ENCODE measurements at regions not wholly inside any gene's neighbourhood (a gene's known extent, or its start where the extent isn't known, plus 50 kb on each side); places are given as distances from the start of the nearest gene placed in this dataset.

DNA sequence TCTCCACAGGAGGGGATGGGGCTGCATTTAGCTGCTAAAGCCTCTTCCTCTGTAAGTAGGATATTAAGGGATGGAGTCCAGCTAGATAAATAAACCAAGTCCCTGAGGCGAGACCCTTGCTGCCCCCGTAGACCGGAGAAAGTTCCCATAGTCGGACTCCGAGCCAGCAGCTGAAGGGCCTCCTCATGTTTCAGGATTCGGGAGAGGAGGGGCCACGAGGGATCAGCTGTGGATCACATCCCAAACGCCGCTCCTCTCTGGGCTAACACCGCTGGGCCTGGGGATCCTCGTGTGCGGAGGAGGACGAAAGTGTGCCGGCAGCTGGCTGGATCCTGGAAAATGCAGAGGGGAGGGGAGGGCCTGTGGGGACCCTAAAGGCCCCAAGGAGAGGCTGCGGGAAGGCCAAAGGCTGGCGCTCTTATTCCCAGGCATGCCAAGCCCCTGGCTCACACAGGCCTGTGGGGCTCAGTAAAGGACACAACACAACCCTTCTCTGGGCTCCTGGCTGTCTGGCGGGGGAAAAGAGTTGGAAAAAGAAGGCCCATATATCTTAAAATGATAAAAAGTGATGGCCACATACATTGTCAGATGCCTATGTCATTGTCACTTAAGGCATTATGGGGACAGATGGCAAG lies 82.5 kb upstream of the TMEM72 start:
- no peak for DNase-seq

DNA sequence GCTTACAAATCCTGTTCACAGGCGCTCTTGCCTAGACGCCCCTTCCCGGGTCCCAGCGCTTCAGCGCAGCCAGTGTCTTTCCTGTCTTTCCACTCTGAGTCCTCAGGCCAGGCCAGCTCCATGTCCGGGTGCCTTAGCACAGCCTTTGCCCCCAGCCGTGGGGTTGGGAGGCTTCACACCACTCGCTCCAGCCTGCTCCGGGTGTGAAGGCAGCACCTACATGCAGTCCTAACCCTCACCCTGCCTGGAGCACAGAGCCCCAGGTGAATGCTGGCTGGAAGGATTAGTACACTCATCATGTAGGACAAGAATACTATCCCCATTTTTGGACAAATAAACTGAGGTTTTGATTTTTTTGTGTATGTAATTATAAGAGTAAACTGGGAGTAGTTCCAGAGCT lies 81.7 kb upstream of the TMEM72 start:
- DNase-seq: no peak

DNA sequence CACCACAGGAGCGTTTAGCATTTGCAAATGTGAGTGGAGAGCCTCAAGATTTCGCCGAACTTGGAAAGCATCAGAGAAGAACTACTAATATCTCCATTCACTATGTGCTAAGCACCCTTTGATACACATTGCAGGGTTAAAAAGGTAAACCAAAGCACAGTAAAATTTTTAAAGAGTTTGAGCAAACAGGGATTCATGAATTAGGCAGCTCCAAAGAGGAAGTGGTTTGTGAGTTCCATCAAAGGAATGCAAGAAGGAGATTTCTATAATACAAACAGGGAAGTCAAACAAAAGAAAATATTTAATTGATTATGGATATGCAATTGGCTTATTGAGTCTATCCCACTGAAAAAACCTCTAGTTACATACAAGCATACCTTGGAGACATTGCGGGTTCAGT lies 81.1 kb upstream of the TMEM72 start:
- DNase-seq: no peak

DNA sequence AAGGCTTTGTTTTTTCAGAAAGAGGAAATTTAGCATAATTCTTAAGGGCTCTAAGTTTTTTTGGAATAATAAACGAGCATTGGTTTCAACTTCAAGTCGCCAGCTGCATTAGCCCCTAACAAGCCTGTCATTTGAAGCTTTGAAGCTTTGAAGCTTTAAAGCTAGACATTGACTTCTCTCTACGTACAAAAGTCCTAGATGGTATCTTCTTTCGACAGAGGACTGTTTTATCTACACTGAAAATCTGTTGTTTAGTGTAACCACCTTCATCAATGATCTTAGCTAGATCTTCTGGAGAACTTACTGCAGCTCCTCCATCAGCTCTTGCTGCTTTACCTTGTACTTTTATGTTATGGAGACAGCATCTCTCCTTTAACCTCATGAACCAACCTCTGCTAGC lies 79.6 kb upstream of the TMEM72 start:
- DNase-seq: no peak

DNA sequence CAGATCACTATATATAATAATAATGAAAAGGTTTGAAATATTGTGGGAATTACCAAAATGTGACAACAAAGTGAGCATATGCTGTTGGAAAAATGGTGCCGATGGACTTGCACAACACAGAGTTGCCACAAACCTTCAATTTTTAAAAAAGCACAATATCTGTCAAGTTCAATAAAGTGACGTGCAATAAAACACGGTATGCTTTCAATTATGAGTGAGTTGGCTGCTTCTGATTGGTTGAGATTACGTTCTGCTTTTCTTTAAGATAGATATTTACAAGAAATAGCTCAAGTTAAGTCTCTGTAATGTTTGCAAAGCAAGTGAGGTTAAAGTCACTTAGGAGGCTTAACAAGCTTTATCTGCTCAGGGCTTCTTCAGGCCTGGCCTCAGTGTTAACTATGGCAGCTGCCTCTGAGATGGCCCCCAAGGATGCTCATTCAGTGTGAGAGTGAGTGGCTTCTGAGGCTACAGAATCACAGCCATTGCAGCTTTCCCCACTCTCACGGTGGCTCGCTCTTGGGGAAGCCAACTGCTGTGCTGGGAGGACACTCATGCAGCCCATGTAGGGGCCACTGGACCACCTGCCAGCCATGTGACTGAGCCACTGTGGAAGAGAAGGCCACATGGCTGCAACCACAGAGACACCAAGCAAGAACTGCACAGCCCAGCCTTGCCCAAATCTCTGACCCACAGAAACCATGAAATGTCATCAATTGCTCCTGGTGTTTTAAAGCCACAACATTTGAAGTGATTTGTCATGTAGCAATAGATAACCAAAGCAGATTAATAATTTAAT lies 78.3 kb upstream of the TMEM72 start:
- DNase-seq: no peak

DNA sequence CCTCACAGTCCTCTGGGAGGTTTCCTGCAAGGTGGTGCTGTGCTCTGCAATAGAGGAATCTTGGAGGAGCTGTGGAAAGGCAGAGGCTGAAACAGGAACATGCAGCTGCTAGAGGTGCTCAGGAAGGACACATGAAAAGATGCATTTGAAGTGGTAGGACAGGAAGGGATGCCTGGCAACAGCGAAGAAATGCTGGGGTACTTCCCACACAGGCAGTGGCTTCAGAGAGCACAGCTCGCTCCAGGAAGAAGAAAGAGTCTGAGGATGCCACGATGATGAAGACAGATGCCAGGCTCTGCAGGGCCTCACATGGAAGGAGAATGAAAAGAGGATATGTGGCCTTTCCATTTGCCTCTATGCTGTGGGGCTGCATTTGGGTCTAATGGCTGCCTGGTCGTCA lies 77.0 kb upstream of the TMEM72 start:
- DNase-seq: no peak

DNA sequence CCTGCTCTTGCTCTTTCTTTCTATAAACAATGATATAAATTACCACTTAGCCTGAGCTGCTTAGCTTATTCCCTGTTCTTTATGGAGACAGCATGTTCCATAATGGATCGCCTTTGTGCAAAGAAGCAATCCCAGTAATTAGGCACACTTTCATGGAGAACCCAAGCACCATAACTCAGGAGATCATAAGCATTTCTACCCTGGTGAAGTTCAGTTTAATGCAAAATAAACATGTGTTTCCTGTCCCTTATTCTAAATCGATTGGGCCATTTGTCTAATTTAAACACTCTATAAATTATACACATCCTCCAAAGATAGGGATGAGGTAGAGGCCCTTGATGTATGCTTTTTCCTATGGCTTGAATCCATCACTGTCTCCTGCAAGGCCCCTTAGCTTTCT lies 75.8 kb upstream of the TMEM72 start:
- no peak for DNase-seq

DNA sequence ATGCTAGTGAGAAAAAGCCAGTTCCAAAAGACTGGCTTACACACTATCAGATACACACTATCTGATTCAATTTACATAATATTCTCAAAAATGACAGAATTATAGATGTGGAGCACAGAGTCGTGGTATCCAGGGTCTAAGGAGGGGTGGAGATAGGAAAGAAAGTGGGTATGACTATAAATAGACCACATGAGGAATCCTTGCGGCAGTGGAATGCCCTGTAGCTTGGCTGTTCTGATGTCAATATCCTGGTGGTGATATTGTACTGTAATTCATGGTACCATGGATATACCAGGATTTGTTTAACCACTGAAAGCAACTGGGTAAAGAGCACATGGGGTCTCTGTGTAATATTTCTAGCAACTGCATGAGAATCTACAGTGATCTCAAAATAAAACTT lies 67.7 kb upstream of the TMEM72 start:
- no peak for DNase-seq

DNA sequence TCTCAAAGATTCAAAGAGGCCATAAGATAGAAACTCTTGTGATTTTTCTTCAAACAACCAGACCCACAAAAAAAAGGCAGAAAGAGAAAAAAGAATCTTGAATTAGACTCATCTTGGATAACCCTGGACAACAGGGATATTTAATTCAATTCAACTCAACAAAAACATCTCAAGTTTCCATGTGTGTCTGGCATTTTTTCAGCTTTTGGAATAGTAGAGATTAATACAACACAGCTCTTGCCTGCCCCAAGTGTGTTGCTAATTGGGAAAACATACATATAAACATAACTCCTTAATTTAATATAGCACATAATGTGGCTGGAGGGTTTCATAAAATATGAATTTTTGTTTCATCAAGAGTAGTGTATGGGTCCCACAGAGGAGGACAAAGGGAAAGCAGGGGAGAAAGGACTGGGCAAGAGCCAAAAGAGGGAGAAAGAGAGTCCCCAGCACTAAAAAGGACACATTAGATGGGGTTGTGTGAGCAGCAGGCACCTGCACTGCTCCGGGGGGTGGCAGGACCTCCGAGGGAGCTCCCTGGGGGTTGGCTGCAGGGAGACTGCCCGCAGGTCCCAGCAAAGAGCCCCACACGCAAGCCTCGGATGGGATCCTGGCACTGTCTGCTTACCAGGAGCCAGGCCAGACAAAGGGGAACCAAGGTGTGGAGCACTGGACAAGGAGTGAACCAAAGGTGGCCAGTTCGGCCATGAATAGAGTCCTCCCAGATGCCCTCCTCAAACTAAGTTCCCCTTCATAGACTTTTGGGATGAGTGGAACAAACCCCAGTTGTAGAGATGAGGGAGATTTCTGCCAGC lies 65.6 kb upstream of the TMEM72 start:
- DNase-seq: no peak

DNA sequence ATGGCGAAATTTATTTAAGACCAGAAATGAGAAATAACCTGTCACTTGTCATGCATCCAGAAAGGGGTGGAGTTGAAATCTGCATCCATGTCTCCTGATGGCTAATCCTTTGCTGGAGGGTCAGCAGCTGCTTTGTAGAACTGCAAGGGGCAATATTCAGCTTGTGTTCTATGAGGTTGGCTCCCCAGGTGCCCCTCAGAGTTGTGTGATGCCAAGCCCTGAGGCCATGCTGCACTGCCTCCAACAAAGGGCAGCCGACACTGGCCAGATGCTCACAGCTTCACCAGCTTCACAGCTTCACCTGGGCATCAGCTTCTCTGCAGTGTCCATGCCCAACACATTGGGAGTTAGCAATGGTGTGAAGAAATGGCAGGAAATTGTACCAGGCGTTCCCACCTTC lies 64.0 kb upstream of the TMEM72 start:
- DNase-seq: no peak

DNA sequence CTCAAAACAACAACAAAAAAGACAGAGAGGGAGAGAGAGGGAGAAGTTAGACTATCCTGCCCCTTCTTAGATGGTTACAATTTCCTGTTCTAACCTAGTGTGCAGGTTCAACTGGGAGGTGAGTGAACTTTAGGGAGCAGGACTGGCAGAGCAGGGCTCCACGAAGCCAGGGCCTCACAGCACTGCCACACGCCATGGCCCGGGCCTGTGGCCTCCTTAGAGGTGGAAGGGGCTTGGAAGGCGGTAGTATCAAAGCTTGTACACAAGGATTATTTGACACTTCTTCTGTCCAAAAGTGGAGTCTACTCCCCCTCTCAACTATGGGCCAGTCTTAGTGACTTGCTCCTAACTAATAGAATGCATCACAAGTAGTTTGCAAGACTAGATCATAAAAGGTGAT lies 62.9 kb upstream of the TMEM72 start:
- DNase-seq: no peak

DNA sequence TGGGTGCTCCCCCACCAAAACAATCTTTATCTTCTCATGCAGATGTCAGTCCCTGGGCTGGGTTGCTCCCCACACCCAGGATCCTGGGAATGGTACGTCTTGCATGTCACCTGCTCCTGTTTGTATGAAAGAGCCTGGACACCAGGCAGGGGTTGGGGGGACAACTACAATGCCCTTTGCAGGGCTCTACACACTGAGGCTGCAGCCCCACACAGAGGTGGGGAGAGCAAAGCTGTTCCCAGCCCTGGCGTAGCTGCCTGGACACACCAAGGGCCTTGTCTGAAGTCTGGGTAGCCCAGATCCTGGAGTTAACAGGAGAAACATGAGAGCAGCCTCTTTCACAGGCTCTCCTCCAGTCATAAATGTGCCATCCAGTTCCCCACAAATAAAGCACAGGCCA lies 61.2 kb upstream of the TMEM72 start:
- no peak for DNase-seq

DNA sequence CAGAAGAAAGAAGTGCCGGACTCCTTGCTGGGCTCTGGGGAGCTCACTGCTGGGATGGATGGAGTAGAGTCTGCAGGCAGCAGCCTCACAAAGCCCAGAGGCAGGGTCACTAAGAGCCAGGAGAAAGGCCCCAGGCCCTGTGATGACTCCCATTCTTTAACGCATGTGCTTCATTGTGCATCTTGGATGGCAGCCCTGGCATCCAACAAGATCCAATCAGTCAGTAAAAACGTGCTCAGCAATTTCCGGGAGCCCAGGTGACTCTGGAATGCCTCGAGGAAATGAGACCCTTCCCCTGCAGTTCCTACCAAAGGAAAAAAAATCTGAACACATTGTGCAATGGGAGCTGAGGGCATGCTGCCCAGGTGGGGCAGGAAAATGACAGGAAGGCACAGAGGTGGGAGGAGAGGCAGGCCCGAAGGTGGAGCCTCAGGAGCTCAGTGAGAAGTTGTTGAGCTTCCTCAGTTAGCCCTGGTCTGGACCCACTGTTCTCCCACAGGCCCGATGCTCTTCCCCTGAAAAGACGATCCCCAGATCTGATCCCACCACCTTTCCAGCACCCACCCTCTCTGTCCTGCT lies 60.7 kb upstream of the TMEM72 start:
- DNase-seq: no peak

DNA sequence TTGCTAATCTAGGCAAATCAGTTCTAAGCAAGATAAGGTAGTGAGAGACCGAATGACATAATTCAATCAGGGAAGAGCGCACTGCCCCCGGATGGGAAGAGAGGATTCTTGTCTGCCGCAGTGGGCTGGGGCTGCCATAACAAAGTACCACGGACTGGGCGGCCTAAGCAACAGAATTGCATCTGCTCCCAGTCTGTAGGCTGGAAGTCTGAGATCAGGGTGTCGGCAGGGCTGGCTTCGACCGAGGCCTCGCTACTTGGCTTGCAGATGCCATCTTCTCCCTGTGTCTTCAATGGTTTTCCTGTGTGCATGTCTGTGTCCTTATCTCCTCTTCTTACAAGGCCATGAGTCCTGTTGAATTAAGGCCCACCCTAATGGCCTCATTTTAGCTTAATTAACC lies 59.7 kb upstream of the TMEM72 start:
- no peak for DNase-seq

DNA sequence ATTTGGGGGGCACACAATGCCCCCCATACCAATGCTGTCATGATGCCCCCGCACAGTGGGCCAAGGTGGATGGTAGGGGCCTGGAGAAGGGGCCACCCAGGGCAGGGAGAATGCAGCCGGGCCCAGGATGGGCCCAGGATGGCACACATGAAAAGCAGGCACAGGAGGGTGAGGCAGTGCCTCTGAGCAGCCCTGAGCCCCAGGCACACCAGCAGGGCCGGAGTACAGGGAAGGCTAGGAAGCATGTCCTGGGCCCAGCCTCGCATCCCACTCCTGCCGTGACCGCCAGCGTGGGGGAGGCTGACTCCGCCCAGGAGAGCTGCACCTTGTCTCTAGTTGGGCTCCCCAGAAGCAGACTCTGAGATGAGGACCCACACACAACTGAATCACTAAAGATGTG lies 59.3 kb upstream of the TMEM72 start:
- no peak for DNase-seq

DNA sequence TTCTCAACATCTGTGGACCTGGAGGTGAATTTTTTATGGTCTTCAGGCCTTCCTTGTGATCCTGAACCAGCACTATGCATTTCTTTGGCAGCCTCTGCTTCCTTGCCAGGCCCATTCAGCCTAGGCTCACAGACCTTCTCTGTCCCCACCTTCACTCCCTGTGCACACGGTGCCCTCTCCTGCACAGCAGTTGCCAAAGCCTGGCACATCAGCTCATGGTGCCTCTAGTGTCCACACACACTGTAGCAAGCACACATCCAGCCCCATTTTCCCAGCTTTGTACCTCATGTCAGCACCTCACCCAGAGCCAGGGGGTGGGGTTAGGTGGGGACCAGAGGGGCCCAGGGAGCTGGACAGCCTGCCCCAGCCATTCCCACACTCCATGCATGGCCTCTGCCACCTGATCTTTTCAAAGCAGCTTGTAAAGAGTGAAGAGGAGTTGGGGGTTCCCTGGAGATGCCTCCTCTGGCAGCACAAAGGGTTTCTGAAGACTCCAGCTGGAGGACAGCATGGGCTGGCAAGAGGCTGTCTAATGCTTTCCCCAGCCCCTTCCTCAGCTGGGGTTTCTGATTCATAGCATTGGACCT lies 57.9 kb upstream of the TMEM72 start:
- no peak for DNase-seq

DNA sequence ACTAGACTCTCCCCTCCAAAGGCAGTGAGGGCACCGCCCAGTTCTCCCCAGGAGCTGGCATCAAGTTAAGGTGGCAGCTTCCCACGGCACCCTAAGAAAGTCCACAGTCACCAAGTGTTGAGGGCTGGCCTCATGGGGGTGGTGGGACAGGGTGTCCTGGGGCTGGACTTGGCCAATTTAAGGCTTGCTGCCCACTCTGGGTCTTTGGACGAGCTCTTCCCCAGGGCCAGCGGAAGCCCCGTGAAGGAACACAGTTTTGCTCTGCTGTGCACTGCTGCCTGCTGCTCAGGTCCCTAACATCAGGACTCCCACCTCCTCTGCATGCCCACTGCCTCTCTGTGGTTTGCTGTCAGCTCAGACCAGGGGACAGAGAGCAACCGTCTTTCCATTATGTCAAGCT lies 57.3 kb upstream of the TMEM72 start:
- no peak for DNase-seq

DNA sequence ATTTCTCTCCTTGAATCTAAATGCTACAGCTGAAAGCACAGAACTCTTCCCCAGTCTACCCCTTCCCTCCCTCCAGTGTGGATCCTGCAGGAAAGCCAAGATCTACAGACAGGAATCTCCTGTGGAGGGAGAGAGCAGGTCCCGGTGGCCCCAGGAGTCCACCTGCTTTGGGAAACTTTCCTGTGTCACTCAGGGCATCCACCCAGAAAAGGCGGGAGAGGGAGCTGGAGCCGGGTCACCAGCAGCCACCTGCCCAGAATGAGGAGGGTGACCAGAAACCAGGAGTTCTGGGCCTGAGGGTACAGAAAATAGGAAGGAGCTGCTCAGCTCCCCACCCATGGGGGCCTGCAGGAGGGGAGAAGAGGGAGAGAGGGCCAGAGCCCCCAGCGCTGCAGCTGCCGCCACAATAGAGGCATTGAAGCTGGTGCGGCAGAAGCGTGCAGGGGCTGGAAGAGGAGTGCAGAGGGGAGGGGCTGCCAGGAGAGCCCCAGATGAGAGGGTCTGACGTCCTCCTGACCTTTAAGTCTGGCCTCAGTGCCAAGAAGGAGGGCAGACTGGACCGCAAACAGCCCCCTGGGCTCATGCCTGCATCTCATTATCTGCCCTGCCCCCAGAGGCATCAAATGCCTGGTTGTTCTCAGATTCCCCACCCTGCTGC lies 56.3 kb upstream of the TMEM72 start:
- DNase-seq: no peak

DNA sequence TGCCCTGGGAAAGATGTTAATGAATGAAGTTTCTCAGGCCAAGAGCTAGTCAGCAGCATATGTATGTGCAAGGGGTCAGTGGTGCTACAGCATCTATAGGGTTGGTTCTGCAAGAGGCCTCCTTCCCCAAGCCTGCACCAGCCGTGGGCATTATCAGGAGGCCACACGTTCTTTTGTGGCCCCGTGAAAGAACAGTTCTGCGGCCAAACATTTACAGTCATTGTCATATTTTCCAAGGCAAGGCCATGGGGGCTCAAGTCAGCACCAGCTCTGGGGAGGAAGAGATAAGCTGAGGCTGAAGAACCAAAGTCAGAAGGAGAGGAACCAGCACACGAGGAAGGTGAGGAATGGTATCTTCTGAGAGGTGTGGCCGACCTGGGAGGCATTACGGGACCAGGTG lies 54.4 kb upstream of the TMEM72 start:
- DNase-seq: no peak

DNA sequence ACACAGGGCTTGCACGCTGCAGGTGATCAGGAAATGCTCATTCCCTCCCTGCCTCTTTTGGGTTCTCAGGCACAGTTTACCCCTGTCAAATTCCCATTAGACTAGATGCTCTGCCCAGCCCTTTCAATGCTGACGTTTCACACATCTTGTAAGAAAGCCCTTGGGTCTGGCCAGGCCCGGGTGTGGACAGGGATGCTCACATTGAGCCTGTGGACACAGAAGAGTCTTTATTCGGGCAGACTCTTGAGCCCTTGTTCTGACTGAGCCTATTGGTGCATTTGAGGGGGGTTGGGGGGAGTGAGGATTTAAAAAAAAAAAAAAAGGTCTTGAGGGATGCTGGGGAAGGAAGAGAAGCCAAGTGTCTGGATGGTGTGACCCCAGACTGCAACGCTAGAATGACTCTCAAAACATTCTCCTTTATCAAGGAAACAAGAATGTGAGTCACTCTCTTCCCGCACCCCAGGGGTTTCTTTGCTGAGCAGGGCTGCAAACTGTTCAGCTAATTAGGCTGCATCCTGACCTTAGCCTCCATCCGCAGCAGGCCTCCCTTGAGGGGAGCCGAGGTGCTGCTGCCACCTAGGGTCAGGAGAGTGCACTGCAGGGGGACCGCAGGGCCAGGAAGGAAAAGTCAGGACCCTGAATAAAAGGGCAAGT lies 53.6 kb upstream of the TMEM72 start:
- DNase-seq: peak; percentile 48

DNA sequence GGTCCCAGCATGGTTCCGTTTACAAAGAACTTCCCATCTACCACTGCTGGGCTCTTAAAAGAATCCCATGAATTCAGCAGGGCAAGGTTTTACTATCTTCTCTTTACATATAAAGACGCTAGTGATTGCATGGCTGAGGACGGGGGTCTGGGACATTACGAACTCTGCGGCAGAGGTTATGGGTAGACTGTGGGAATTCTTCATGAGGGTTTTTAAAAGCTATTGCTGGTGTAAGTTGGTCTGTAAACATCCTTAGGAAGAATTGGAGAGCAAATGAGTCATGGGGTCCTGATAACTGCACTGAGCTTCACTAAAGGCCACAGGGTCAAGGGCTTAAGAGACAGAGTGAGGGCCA lies 53.1 kb upstream of the TMEM72 start:
- no peak for DNase-seq

DNA sequence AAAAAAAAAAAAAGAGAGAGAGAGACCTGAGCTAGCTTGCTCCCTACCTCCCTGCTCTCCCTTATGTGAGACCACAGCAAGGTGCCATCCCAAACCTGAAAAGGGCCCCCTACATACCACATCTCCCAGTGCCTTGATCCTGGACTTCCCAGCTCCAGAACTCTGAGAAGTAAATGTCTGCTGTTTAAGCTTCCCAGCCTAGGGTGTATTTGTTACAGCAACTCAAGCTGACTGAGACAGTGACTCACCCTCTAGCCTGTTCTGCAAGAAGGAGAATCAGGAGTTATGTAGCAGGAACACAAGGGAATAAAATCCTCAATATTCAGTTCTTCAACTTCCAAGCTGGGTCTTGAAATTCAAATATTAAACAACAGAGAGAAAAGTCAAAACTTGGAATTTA lies 52.1 kb upstream of the TMEM72 start:
- no peak for DNase-seq

Measured in NCI-H82 (cell line).